GM21528 (cell line): ENCODE measurements at regions not wholly inside any gene's neighbourhood (a gene's known extent, or its start where the extent isn't known, plus 50 kb on each side); places are given as distances from the start of the nearest gene placed in this dataset.
"Not testable (repeated sequence)": the region's sequence is repeated elsewhere in the genome, so short reads cannot be mapped to it uniquely, and the experiment has no call there.

Experiments
- ATAC-seq: cut with Tn5 transposase; IDR thresholded peaks from one replicate; pipeline ENCODE4 v1.9.1; 2021; ENCODE audit warnings: mild to moderate bottlenecking, moderate library complexity; ENCODE audit not compliant: unreplicated experiment, low FRiP score

DNA sequence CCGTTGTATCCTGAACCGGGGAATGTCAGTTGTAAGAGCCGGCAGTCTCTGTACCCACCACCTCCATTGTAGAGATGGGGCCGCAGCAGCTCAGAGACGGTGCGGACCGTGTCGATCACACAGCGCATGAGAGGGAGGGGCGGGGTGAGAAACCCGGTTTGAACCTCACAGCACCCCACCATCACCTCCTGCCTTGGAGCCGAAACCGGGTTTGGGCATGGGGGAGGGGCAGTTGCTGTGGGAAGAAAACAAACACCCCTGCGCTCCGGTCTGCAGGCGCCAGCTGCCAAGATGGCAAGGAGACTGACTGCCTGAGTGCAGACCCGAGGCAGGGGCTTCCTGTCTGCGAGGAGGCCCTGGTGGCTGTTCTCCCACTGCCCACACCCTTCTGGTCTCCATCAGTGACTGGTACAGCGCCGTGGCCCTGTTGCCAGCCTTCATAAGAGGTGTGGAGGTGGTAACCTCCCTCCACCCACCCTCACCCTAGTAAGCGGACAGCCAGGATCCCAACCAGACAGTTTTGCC, 69.2 kb upstream of the SSBP3 start:
- ATAC-seq = no peak

DNA sequence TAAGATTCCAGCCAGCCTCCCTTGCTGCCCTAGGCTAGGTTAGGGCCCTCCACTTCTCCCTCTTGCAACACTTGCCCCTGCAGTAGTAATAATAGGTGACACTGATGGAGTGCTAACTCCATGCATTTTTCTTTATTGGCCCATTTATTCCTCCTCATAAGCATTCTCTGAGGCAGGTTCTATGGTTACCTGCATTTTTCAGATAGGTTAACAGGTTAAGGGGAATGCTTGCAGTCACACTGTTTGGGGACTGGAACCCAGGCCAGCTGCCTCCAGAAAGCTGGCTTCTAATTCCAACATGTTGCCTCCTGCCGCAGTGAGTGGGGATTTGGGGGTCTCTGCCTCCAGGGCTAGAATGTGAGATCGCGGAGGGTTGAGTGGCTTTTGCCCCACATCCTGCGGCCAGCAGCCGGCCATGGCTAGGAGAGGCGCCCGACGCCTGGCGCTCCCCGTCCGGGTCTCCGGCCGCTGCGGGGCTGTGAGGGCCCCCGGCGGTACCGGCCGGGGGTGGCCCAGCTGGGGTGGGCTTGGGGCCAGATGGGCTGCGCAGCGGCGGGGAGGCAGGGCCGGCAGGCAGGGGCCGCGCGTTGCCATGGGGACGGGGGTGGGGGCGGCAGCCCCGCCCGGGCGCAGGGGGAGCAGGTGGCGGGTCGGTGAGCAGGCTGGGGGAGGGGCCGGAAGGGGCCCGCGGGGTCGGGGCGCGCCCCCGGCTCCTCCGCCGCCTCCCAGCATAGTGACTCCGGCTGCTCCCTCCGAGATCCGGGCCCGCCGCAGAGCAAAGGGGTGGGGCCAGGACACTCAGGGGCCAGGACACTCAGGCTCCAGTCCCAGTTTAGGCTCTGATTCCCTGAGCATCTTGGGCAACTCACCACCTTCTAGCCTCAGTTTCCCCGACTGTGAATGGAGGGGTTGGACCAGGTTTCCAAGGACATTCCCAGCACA, 68.4 kb upstream of the SSBP3 start:
- ATAC-seq = no peak

DNA sequence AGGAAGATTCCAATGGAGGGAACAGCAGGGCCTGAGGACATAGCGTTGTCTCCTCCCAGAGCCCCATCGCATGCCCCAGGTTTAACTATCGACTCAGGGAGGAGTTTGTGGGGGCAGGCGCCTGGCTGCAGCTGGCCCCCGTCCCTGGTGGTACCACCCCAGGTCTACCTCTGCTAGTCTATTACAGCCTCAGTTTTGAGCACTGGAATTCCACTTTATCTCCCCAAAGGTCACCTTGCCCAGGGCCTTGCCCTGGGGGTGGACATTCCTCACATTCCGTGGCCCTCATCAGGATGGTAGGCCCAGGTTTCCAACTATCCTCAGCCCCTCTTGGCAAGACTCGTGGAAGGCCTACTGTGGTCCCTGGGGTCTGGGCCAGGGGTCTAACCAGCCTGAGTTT, 65.4 kb upstream of the SSBP3 start:
- ATAC-seq = no peak

DNA sequence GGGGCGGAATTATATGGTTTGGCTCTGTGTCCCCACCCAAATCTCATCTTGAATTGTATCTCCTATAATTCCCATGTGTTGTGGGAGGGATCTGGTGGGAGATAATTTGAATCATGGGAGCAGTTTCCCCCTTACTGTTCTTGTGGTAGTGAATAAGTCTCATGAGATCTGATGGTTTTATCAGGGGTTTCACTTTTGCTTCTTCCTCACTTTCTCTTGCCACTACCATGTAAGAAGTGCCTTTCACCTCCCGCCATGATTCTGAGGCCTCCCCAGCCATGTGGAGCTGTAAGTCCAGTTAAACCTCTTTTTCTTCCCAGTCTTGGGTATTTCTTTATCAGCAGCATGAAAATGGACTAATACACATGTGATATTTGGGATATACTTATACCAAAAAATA, 63.2 kb upstream of the SSBP3 start:
- not testable (repeated sequence) for ATAC-seq

DNA sequence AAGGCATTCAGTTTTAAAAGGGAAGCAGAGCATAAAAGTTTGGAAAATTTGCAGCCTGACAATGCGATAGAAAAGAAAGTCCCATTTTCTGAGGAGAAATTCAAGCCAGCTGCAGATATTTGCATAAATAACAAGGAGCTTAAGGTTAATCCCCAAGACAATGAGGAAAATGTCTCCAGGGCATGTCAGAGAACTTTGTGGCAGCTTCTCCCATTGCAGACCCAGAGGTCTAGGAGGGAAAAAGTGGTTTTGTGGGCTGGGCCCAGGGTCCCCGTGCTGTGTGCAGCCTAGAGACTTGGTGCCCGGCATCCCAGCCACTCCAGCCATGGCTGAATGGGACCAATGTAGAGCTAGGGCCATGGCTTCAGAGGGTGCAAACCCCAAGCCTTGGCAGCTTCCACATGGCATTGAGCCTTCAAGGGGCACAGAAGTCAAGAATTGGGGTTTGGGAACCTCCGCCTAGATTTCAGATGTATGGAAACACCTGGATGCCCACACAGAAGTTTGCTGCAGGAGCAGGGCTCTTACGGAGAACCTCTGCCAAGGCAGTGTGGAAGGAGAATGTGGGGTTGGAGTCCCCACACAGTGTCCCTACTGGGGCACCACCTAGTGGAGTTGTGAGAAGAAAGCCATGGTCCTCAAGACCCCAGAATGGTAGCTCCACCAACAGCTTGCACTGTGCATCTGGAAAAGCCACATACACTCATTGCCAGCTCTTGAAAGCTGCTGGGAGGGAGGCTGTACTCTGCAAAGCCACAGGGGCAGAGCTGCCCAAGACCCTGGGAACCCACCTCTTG, 62.3 kb upstream of the SSBP3 start:
- not testable (repeated sequence) for ATAC-seq

DNA sequence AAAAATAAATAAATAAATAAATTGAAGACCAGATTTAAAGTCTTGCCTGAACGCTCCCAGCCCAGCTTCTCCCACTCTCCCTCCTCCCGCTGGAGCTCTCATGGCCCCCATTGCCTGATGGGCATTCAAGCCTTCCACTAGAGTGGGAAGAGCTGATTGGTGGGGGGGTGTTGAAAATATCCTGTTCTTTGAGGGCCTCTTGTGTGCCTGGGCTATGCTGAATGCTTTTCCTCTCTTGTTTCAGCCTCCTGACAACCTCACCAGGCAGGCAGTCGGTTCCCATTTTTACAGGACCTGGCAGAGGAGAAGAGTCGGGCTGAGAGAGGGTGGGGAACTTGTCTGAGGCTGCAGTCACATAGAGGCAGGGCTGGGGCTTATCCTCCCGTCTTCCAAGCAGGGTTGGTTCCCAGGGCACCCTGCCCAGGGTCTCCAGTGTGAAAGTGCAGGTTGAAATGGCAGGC, 59.2 kb upstream of the SSBP3 start:
- ATAC-seq = no peak

DNA sequence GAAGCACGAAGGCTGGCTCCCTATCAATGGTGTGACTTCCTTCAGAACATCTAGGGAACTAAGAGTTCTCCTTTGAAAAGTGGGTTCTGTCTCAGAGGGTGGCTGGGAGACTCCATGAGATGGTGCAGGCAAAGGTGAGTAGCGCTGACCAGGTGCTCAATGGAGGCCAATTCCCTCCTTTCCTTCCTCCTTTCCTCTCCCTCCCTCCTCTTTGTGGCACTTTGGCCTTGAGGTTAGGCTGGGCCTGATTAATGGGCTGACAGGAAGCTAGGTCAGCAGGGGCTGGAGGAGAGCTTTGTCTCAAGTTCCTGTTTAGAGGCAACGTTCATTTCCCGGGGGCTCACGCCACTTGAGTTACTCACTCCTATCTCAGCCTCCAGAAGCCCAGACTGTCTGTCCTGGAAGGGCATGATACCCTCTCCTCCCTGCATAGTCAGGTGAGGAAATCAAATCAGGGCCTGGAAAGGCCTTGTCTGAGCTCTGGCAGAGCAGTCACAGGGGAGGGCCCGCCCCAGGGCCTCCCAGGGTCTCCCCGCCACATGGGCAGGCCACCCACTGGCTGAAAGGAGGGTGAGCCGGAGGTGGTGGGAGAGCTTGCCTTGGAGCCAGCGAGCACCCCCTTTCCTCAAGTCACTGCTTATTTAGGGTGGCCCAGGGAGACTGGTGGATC, 58.4 kb upstream of the SSBP3 start:
- no peak for ATAC-seq

DNA sequence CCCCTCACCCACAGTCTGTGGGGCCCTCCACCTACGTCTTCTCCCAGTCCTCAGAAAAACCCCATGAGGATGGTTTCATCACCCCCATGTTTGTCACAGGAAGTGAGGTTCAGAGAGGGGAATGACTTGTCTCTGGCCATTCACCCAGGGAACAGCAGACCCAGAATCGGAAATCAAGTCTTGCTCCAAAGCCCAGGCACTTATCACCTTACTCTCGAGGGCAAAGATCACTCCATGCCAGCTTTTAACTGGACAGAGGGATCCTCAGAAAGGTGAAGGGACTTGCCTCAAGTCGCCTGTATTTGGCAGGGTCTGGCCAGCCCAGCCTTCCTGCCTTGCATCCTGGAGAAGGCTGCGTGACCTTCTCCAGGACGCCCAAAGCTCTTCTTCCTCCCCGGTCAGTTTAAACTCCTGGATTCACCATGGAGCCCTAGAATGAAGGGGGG, 57.9 kb upstream of the SSBP3 start:
- no peak for ATAC-seq

DNA sequence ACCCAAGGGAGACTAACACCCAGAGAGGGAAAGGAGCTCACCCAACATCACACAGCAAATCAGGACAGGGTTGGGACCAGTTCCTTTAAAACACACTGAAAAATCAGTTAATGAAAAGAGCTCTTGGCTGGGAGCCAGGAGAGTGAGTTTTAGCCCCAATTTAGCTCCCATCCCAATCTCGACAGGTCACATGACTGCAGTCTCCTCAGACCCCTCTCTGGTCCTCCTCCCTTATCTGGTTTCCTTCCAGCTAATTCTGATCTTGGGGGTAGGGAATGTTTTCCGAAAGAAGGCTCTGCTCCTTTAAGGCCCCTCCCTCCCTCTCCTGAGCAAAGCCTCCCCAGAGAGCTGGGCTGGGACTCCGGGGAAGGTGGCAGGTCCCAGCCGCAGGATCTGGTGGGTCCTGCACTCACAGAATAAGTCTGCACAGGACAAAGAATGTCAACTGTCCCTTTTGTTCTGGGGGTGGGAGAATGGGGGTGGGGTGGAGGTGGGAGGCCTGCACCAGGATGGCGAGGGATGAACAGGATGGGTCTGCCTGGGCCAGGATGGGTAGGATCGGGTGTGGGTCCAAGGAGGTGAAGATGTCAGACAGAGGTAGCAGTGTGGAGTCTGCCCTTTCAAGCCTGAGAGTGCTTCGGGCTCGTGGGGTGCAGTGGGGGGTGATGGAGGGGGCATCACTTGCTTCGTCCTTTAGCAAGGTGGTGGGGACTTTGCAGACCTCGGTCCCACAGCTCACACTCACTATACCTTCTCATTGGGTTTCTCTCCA, 57.3 kb upstream of the SSBP3 start:
- no peak for ATAC-seq

DNA sequence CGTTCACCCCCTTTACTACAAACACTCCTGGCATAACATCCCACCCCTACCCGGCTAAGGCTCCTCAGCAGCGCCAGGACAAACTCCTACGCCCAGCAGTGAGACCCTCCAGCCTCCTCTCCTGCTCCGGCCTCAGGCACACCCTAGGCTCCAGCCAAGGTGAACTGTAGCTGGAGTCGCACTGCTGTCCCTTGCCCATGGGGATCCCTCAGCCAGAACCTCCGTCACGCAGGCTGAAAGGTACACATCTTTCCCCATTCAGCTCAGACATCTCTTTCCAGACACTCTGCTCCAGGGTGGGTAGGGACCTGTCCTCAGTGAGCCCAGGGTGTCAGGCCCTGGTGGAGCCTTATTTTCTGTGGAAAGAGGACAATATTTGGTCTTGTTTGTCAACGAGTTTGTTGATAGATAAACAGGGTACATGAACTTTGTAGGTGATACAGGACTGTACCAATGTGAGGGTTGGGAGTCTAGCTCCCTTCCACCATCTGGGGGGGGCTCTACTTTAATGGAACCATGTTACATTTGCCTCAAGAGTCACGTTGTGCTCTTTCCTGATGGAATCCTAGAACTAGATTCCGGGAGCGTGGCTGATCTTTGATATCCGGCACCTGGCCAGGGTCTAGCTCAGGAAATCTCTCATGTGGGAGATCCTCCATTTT, 56.5 kb upstream of the SSBP3 start:
- no peak for ATAC-seq

DNA sequence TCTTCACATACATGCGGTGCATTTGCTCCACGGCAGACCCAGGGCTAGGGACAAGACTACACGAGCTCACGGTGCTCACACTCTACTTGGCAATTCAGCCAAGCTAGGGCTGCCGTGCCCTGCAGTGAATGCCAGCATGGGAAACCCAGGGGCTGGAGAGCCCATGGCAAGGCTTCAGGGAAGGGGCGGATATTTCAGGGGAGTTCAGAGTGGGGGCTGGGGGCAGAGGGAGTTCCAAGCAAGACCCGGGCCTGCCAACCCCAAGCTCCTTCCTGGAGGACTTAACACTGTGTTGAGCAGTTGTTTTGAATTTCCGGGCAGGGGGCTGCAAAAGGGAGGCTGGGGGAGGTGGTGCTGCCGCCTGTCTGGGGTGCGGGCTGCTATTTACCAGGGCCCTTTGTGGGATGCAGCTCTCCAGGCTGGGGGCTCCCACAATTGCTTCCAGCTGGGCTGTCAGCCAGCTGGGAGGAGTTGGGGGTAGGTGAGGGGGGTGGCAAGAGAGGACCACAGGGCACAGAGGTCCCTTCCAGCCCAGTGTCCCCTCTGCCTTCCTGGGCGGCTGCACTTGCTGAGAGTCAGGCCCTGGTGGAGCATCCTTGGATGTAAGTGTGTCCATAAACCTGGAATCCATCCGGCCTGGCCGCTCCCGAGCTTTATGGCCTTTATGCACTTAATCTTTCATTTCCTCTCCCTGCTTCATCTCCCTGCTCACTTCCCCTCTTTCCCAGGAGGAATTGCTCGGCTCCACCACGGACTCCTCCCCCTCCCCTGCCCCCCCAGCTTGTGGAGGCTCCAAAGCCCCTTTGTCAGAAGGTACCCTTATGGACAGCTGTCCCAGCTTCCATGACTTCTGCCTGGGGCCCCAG, 55.8 kb upstream of the SSBP3 start:
- no peak for ATAC-seq

DNA sequence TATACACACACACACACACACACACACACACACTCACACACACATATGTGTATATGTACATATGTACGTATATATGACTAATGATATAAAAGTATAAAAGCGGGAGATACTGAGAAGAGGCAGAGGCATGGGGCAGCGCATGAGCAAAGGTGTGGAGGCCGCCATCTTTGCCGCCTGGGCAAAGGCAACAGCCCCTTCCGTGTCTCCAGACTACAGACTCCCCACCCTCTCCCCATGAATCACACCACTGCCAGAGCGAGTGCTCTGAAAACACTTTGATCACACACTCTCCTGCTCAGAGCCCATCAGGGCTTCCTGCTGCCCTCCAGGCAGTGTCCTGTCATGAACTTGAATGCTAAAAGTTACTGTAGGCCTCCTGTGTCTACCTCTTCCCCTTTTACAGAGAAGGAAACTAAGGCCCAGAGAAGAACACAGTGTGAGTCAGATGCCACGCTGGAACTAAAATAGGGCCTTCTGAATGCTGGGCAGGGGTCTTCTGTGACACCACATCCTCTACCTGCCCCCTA, 54.7 kb upstream of the SSBP3 start:
- no peak for ATAC-seq

DNA sequence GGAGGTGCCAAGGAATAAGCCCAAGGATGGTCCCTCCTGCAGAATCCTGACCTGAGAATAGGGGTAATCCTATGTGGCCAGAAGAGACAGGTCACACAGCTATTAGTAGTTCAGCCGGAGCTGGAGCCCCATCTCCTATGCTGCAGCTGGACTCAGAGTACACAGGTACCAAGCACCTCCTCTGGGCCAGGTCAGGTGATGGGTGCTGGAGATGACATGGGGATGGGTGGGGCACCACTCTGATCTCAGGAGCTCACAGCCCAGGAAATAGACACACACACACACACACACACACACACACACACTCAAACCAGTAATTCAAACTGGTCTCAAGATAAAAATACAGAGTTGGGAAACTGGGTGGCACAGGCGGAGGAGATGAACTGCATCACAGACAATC, 54.2 kb upstream of the SSBP3 start:
- no peak for ATAC-seq

DNA sequence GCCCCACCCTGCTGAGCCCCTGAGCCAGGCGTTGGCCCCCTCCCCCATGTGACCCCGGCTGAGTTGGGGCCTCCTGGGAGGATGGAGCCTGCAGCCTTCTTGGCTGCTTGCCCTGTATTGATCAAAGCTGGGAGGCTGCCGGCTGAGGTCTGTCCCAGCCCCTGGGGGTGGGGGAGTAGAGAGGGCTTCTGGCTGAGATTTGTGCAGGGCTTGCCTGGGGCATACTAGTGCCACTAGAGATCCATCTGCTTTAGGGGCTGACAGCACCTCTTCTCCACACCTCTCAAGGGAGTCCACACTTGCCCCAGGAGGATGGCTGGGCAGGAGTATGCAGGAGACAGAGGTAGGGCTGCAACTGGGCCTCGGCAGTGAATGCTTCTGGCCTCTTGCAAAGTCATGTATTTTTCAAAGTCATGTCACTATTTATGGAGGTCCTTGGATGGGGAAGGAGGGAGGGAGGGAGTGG, 53.6 kb upstream of the SSBP3 start:
- no peak for ATAC-seq

DNA sequence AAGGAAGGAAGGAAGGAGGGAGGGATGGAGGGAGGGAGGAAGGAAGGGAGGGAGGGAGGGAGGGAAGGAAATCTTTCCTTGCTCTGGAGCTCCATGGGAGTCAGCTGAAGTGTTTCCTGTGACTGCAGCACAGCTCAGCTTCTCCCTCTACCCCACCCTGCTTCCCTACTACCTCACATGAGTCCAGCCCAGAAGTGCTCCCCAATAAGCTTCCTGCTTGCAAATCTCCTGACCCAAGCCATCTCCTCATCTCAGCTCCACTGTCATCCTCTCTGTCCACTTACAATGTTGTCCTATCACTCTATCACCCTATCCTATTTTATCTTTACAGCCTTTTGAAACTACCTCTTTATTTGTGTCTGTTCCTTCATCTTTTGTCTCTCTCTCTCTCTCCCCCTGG, 52.9 kb upstream of the SSBP3 start:
- ATAC-seq = no peak

DNA sequence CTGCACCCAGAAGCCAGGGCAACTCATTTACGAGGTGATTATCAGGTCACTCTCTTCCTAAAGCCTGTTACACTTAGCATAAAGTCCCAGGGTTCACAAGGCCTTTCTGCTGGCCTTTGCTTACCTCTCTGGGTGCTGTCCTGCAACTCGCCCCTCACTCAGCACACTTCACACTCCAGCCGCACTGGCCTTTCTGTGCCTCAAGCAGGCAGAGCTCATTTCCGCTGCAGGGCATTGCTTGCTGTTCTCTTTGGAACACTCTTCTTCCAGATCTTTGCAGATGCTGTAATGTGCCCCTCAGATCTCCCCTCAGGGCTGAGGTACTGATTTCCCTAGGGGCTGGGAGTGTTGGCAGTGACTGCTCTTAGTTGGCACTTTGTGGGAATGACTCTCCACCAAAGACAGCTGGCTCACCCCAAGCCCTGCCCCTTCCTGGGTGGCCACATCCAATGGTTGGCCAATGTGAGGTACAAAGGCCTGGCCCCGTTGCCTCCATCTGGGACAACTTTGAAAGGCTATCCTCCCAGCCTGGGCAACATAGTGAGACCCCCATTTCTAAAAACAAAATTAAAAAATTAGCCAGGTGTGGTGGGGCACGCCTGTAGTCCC, 50.8 kb upstream of the SSBP3 start:
- ATAC-seq = no peak

DNA sequence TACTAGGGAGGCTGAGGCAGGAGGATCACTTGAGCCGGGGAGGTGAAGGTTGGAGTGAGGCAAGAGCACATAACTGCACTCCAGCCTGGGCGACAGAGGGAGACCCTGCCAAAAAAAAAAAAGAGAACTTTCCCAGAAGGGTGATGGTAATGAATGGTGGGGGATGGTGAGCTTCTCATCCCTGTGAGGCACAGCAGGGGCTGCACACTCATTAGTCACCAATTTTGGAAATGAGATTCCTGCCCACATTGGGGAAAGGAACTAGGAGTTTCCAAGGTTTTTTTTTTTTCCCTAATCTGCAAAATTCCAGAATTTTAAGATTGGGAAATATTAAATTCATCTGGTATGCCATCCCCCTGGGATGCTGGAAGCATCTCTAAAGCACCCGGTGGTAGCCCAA, 50.2 kb upstream of the SSBP3 start:
- no peak for ATAC-seq
